ENCODE measurements at regions not wholly inside any gene's neighbourhood (a gene's known extent, or its start where the extent isn't known, plus 50 kb on each side); places are given as distances from the start of the nearest gene placed in this dataset.

DNA sequence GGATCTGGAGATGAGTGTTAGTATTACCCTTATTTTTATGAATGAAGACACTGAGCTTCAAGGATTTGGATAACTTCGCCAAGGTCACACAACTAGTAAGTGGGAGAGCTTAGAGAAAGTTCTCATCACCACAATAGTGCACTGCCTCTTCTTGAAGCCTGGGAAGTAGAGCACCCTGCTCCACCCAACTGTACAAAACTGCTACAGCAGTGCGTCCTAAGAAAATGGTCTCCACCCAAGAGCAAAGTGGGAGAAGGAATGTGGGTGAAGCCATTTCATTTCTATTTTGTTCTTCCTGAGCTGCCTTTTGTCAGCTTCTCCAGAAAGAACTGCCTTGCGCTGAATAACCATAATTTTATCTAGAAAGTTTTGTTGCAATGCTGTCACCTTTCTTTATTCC is 403.9 kb upstream of the FAT3 start:
- H3K9ac ChIP-seq (ENCODE audit: low read length), result no peak overlapping the region
- no peaks in the 10 kb centered on the region for H4K20me1 ChIP-seq (ENCODE audit: insufficient read depth, low read length)
- no peak overlapping the region for H3K4me2 ChIP-seq (ENCODE audit: low read length)
- H2AFZ ChIP-seq (ENCODE audit: low read depth, low read length), result no peak overlapping the region
- H3K4me1 ChIP-seq (ENCODE audit: low read length), result no peaks in the 10 kb centered on the region
- no peak overlapping the region for H3K4me3 ChIP-seq (ENCODE audit: low read length)
- no peaks in the 10 kb centered on the region for H3K79me2 ChIP-seq (ENCODE audit: low read length)
- H3K27me3 ChIP-seq (ENCODE audit: low read depth, low read length), result no peaks in the 10 kb centered on the region
- H3K27ac ChIP-seq (ENCODE audit: low read length), result no peak overlapping the region
- no peaks in the 10 kb centered on the region for H3K9me3 ChIP-seq (ENCODE audit: insufficient read depth, low read length)
- no peaks in the 10 kb centered on the region for H3K36me3 ChIP-seq (replicated peaks; ENCODE audit: low read depth, low read length)
- TF ChIP-seq CTCF (IDR thresholded peaks at IDR 0.05; ENCODE audit: low read depth, low read length), result no peak
- TF ChIP-seq EZH2phosphoT487 (IDR thresholded peaks at IDR 0.05; ENCODE audit: low read depth), result no peak

DNA sequence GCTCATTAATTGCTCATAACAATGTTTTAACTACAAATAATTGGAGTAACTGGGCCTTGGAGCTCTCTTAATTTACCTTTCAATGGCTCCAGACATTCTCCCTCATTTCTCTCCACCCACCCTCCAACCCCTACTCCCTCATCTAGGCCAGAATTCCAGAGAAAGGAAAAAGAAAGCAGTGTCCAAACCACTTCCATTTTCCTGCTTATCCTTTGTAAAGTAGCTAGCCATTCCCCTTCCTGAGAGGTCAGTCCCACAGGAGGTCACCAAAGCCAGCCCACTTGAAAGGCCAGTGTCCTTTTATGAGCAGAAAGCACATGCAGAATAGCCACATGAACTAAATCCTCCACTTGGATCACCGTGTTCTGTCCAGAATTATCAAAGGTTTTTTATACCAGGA is 404.8 kb upstream of the FAT3 start:
- Histone ChIP-seq H3K27ac (ENCODE audit: low read length) (no peak overlapping the region), H3K36me3 (replicated peaks; ENCODE audit: low read depth, low read length) (no peaks in the 10 kb centered on the region), H3K9me3 (ENCODE audit: insufficient read depth, low read length) (no peaks in the 10 kb centered on the region), H3K4me2 (ENCODE audit: low read length) (no peak overlapping the region), H3K27me3 (ENCODE audit: low read depth, low read length) (no peaks in the 10 kb centered on the region), H3K4me1 (ENCODE audit: low read length) (no peaks in the 10 kb centered on the region), H2AFZ (ENCODE audit: low read depth, low read length) (no peak overlapping the region), H3K4me3 (ENCODE audit: low read length) (no peak overlapping the region), H4K20me1 (ENCODE audit: insufficient read depth, low read length) (no peaks in the 10 kb centered on the region), H3K79me2 (ENCODE audit: low read length) (no peaks in the 10 kb centered on the region), H3K9ac (ENCODE audit: low read length) (no peak overlapping the region)
- TF ChIP-seq CTCF (IDR thresholded peaks at IDR 0.05; ENCODE audit: low read depth, low read length), result no peak
- TF ChIP-seq EZH2phosphoT487 (IDR thresholded peaks at IDR 0.05; ENCODE audit: low read depth), result no peak

DNA sequence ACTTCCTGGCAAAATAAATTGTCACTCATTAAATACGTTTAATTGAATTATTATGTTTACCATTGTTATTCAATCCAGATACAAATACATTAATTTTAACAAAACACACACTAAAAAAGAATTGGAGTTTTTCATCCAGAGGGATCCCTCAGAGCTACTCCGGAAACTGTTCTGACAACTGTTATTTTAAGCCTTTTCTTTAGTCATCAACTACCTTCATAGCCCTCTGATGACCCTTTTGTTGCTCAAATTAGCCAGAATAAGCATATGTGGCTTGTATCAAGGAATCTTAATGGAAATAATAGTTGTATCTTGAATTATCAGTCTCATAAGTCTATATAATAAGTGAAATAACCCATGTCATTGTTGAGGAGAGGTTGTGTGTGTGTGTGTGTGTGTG is 405.4 kb upstream of the FAT3 start:
- TF ChIP-seq CTCF (IDR thresholded peaks at IDR 0.05; ENCODE audit: low read depth, low read length) (no peak), EZH2phosphoT487 (IDR thresholded peaks at IDR 0.05; ENCODE audit: low read depth) (no peak)
- Histone ChIP-seq H3K27ac (ENCODE audit: low read length) (no peak overlapping the region), H3K27me3 (ENCODE audit: low read depth, low read length) (no peaks in the 10 kb centered on the region), H3K4me1 (ENCODE audit: low read length) (no peaks in the 10 kb centered on the region), H3K79me2 (ENCODE audit: low read length) (no peaks in the 10 kb centered on the region), H3K9ac (ENCODE audit: low read length) (no peak overlapping the region), H4K20me1 (ENCODE audit: insufficient read depth, low read length) (no peaks in the 10 kb centered on the region), H3K4me2 (ENCODE audit: low read length) (no peak overlapping the region), H3K36me3 (replicated peaks; ENCODE audit: low read depth, low read length) (no peaks in the 10 kb centered on the region), H3K4me3 (ENCODE audit: low read length) (no peak overlapping the region), H2AFZ (ENCODE audit: low read depth, low read length) (no peak overlapping the region), H3K9me3 (ENCODE audit: insufficient read depth, low read length) (no peaks in the 10 kb centered on the region)

DNA sequence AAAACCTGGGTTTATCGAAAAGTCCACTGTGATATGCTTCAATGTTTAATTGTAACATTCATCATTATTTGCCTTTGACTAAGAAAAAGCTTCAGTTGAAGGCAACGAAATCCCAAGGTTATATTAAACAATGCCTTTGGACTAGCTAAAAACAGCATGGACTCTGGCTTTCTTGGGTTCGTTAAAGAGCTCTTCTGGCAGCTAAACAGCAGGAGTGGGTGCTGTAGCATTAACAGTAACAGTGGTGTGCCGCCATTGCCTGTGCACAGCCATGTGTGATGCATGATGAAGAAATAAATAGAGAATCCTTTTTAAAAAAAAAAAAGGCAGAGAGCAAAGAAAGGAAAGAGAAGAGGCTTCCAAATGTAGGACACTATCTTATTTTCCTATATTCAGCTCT is 406.6 kb upstream of the FAT3 start:
- H2AFZ ChIP-seq (ENCODE audit: low read depth, low read length), result no peak overlapping the region
- no peak for TF ChIP-seq CTCF (IDR thresholded peaks at IDR 0.05; ENCODE audit: low read depth, low read length)
- TF ChIP-seq EZH2phosphoT487 (IDR thresholded peaks at IDR 0.05; ENCODE audit: low read depth), result no peak
- H3K9me3 ChIP-seq (ENCODE audit: insufficient read depth, low read length), result no peaks in the 10 kb centered on the region
- no peaks in the 10 kb centered on the region for H3K36me3 ChIP-seq (replicated peaks; ENCODE audit: low read depth, low read length)
- H3K4me1 ChIP-seq (ENCODE audit: low read length), result no peaks in the 10 kb centered on the region
- H3K27me3 ChIP-seq (ENCODE audit: low read depth, low read length), result no peaks in the 10 kb centered on the region
- no peak overlapping the region for H3K4me3 ChIP-seq (ENCODE audit: low read length)
- no peaks in the 10 kb centered on the region for H4K20me1 ChIP-seq (ENCODE audit: insufficient read depth, low read length)
- H3K79me2 ChIP-seq (ENCODE audit: low read length), result no peaks in the 10 kb centered on the region
- H3K27ac ChIP-seq (ENCODE audit: low read length), result no peak overlapping the region
- no peak overlapping the region for H3K9ac ChIP-seq (ENCODE audit: low read length)
- no peak overlapping the region for H3K4me2 ChIP-seq (ENCODE audit: low read length)
